ENCODE measurements at regions not wholly inside any gene's neighbourhood (a gene's known extent, or its start where the extent isn't known, plus 50 kb on each side); places are given as distances from the start of the nearest gene placed in this dataset.
"Not testable (repeated sequence)": the region's sequence is repeated elsewhere in the genome, so short reads cannot be mapped to it uniquely, and the experiment has no call there.

GRCh38 chr21:38997843-38998175, 185.4 kb downstream of the PSMG1 start:
- TF ChIP-seq, protein P1, sequence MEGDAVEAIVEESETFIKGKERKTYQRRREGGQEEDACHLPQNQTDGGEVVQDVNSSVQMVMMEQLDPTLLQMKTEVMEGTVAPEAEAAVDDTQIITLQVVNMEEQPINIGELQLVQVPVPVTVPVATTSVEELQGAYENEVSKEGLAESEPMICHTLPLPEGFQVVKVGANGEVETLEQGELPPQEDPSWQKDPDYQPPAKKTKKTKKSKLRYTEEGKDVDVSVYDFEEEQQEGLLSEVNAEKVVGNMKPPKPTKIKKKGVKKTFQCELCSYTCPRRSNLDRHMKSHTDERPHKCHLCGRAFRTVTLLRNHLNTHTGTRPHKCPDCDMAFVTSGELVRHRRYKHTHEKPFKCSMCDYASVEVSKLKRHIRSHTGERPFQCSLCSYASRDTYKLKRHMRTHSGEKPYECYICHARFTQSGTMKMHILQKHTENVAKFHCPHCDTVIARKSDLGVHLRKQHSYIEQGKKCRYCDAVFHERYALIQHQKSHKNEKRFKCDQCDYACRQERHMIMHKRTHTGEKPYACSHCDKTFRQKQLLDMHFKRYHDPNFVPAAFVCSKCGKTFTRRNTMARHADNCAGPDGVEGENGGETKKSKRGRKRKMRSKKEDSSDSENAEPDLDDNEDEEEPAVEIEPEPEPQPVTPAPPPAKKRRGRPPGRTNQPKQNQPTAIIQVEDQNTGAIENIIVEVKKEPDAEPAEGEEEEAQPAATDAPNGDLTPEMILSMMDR (IDR thresholded peaks at IDR 0.05): not testable (repeated sequence)
- not testable (repeated sequence) for TF ChIP-seq POLR2A (IDR thresholded peaks at IDR 0.05)
